CD4-positive, alpha-beta T cell treated with Interleukin-2 at 100 ng/mL for 4 hours (primary cell): ENCODE measurements at regions not wholly inside any gene's neighbourhood (a gene's known extent, or its start where the extent isn't known, plus 50 kb on each side); places are given as distances from the start of the nearest gene placed in this dataset.

Source experiments
- DNase-seq: peaks from one replicate; pipeline ENCODE4 v3.0.0-alpha.2; 2020; ENCODE audit warnings: low spot score

GRCh38 chr18:25810736-25811135 is 279.7 kb downstream of the SS18 start:
- no peak for DNase-seq

DNA sequence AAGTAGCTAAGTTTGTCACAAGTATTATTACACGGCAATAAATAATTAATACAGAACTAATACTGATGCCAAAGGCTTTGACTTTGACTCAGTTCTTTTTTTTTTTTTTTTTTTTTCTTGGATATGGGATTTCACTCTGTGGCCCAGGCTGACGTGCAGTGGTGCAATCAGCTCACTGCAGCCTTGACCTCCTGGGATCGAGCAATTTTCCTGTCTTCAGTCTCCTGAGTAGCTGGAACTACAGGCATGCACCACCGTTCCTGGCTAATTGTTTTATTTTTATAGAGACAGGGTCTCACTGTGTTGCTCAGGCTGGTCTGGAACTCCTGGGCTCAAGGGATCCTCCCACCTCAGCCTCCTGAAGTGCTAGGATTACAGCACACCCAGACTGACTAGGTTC is 284.5 kb downstream of the SS18 start:
- no peak for DNase-seq

DNA sequence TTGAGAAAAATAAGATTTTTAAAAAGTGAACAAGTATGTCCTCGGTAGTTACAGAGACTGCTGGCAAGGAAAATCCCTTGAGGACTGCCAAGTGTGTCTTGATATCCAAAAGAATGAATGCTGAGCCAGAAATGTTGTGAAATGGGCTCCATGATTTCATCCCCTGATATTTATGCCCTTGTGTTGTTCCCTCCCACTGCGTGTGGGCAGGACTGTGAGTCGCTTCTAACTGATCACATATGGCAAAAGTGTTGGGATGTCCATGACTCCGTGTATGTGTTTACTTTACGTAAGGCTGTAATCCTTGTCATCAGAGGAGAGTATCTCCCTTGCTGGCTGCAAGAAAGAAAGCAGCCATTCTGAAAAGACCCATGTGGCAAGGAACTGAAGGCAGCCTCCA is 285.1 kb downstream of the SS18 start:
- DNase-seq: no peak

GRCh38 chr18:25799231-25799630 is 291.2 kb downstream of the SS18 start:
- no peak for DNase-seq

DNA sequence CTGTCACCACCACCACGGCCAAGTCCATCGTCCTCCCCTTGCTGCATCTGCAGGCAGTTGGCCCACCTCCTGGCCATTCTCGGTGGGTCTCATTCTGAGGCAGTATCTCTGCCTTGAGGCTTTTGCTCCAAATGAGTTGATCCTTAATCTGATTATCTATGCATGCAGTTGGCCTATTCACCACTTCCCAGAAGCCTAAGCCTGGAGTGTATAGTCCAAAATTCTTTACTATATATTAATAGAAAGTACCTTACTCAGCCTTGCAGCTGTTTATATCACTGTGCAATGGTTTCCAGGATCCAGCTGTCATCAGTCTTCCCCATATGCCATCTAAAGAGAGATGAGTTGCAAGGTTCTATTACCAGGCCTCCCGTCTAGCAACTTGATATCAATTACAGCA is 292.4 kb downstream of the SS18 start:
- no peak for DNase-seq

GRCh38 chr18:25795213-25795612 is 295.2 kb downstream of the SS18 start:
- DNase-seq: no peak

DNA sequence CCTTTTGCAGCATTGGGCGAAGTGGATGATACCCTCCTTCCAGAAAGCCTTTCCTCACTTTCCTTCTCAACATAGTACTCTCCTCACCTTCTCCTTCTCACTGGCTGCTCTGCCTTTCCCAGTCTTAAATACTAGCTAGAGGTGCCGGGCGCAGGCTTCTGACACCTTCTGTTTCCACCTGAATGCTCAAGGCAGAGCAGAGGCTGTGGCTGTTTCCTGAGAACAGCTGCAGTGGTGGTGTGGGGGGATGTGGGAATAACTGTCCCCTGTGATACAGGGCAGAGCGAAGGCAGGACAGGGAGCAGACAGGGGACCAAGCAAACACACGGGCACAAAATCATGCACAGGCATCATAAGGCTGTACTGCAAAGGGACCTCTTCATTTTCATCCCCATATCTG is 303.1 kb downstream of the SS18 start:
- no peak for DNase-seq

- DNase-seq: no peak
Observed at GRCh38 chr18:25786758-25787157, 303.7 kb downstream of the SS18 start.

DNA sequence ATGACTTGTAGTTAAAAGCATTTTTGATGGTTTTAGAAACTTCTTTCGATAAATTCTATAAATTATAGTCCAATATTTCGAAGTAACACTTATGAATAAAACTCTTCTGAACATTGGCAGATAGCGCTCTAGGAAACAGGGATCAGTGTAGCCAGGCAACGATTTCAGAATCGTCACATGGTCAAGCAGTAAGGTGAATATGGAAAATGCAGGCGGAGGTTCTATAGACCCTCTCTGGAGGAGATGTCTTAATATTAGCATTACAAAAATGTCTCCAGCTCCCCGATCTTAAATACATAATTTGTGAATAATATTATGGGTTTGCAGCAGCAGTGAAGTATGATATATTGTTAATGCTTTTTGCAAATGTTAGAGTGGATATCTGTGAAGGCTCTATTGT is 310.3 kb downstream of the SS18 start:
- no peak for DNase-seq

GRCh38 chr18:25771796-25772195 is 318.6 kb downstream of the SS18 start:
- no peak for DNase-seq

- DNase-seq: no peak
Observed at GRCh38 chr18:25764777-25765176, 325.6 kb downstream of the SS18 start.

GRCh38 chr18:25759111-25759510 is 331.3 kb downstream of the SS18 start:
- DNase-seq: no peak

- DNase-seq: no peak
Observed at GRCh38 chr18:25743646-25744151, 346.7 kb downstream of the SS18 start.

- DNase-seq: no peak
Observed at GRCh38 chr18:25739376-25739775, 351.0 kb downstream of the SS18 start.

DNA sequence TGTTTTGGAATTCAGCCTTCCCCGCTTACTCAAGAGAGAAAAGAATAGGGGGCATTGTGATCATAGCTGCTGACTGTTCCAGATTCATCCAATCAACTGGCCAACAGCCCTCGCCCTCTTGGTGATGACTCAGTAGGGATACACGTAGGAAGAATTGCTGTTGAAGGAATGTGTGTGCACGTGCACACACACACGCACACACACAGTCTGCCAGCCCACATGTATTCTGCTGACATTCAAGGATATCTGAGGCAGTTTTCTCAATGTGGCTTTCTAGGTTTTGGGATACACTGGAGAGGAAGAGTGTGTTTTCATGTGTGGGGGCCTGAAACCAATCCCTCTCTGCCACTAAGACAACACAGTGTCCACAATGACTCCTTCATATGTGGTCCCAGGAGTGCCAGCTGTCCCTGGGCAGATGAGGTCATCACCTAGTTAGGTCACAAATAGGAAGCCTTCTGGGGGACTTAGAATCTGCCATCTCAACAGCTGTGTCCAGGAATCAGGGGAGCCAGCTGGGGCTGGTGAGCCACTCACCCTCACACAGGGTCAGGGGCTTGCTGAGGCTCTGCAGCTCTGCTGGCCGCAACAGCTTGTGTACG is 352.6 kb downstream of the SS18 start:
- DNase-seq: no peak

DNA sequence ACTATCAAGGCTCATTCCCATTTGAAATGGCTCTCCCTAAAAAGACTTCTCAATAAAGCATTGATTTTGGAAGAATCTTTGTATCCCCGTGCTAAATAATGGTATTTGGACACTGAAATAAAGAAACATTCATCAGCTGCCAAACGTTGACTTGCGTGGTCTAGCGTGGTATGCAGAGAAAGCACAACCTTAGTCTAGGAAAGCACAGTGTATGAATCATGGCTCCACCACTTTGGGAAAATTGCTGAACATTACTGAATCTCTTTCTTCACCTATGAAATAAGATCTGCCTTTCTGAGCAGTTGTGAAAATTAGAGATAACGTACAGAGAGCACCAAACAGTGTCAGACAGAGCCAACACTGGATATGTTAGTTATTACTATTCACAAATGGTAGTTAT is 353.9 kb downstream of the SS18 start:
- no peak for DNase-seq

DNA sequence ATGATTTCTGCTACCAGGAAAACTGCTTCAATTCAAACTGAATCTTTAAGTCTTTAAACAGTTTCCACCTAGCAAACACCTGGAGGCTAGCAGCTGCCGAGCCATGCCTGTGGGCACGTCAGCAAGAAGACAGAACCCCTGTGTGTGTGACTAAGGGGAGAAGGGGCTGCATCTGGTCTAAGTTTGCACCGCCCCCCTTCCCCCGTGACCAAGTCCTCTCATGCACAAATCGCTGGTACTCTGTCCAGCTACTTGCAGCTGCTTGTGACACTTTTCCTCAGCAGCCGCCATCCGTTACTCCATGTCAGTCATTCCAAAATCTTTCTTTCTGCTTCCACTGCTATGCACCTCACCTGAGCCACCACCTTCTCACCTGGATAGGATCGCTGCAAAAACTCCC is 355.0 kb downstream of the SS18 start:
- DNase-seq: no peak

- no peak for DNase-seq
Observed at GRCh38 chr18:25734336-25734735, 356.1 kb downstream of the SS18 start.

DNA sequence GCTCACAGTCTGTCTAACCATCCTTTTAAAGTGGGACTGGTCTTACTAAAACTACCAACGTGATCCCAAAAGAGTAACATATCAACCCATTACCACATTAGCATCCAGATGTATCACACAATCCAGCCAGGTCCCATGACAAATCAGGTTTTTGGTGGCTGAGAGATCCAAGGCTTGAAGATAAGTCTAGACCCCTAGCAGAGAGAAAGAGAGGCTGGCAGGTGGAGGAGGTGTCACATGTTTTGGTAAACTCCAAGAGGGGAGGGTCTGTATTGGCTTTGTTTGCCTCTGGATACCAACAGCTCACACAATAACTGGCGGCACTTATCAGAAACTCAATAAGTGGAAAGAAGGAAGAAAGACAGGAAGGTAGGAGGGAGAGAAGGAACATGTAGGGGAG is 357.6 kb downstream of the SS18 start:
- no peak for DNase-seq

DNA sequence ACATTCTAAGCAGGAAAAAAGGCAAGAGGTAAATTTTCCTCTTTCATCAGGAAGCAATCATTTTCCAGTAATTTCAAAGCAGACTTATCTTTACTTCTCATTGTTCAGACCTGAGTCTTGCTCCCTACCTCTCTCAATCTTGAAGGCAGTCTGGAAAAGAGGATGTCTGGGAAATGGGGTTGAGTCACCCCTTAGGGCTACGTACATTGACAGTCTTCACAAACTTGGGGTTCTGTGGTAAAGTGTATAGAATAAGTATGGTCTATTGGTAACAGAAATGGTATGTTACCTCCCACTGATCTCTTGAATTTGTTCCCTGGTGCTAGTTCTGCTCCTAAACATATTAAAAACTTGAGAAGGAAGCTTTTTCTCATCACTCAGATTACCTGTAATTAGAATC is 361.3 kb downstream of the SS18 start:
- no peak for DNase-seq

DNA sequence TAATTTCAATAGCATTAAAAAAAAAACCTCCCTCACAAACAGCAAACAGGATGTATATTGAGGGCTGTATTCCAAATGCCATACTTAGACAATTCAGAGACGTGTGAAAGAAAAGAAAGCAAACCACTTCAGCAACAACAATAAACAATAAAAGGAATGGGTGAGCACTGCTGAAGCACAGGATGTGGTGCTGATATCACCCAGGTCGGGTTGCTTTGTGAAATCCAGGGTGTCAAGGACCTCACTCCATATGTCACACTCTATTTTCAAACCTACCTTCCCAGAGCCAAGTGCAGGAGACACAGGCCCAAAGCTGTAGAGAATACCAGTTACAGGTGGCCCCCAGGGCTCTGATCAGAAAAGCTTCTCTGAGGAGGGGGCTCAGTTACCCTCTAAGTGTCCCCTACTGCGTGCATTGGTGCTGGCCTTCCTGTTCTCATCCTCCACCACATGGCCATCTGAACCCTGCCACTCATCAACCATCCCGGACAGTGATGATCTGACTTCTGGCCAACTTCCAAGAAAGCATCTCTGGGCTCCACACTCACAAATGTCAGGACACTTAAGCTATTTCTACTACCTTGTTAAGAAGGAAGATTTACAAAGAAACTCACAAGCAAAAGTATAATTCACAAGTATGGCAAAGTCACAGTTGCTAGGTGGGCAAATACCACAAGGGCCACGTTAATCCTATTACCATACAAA is 363.0 kb downstream of the SS18 start:
- no peak for DNase-seq

GRCh38 chr18:25726298-25726697 is 364.1 kb downstream of the SS18 start:
- no peak for DNase-seq

DNA sequence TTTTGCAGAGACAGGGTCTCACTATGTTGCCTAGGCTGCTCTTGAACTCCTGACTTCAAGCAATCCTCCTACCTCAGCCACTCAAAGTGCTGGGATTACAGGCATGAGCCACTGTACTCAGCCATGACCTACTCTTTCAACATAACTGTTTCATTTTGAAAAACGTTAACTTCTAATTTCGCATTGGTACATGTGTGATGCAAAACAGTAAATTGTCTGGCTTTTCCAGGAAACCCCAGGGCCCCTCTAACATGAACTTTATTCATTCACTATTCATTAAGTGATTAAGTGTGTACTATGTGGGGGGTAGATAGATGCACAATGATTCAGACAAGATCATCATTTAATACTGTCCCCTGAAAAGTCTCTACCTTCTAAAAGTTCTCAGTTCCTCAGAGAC is 364.9 kb downstream of the SS18 start:
- no peak for DNase-seq

- no peak for DNase-seq
Observed at GRCh38 chr18:25724997-25725396, 365.4 kb downstream of the SS18 start.
